Nephron (organoid): ENCODE measurements at regions not wholly inside any gene's neighbourhood (a gene's known extent, or its start where the extent isn't known, plus 50 kb on each side); places are given as distances from the start of the nearest gene placed in this dataset.

Experiments used
- H3K27ac Mint-ChIP-seq, 3 experiments: 2 replicates each; pipeline ENCODE4 v1.8.0; 2020; ENCODE audit warnings: mixed read lengths in 3 of 3, mild to moderate bottlenecking in 2 of 3, moderate library complexity in 1 of 3
- H3K27me3 Mint-ChIP-seq: 2 replicates; pipeline ENCODE4 v1.8.0; 2021; ENCODE audit warnings: low read depth, mild to moderate bottlenecking, moderate library complexity, mixed read lengths
- H3K36me3 Mint-ChIP-seq: 2 replicates; pipeline ENCODE4 v1.8.0; 2020; ENCODE audit warnings: low read depth, mixed read lengths
- H3K4me1 Mint-ChIP-seq: 2 replicates; pipeline ENCODE4 v1.8.0; 2020; ENCODE audit warnings: mixed read lengths
- H3K4me3 Mint-ChIP-seq, 3 experiments: 2 replicates each; pipeline ENCODE4 v1.8.0; 2020; ENCODE audit warnings: mild to moderate bottlenecking in 3 of 3, mixed read lengths in 3 of 3, moderate library complexity in 2 of 3
- H3K9me3 Mint-ChIP-seq: 2 replicates; pipeline ENCODE4 v1.8.0; 2020; ENCODE audit warnings: mixed read lengths
- CTCF ChIP-seq, 3 experiments: fragments of 200-600 bp; sonication (generic); IDR thresholded peaks; one replicate each; pipeline ENCODE4 v1.5.0; 2021; ENCODE audit warnings: antibody characterized with exemption in 3 of 3; ENCODE audit not compliant: unreplicated experiment in 3 of 3

- TF ChIP-seq CTCF (IDR thresholded peaks at IDR 0.05; ENCODE audit: unreplicated experiment in 3 of 3) = no peak
- Mint-ChIP-seq H3K4me1 (peaks cover 17% of the 10 kb centered on the region), H3K27ac (peak overlapping the region in 2 of 3 experiments; percentile 16 to 21), H3K27me3 (peaks cover 10% of the 10 kb centered on the region), H3K36me3 (no peaks in the 10 kb centered on the region), H3K9me3 (no peaks in the 10 kb centered on the region), H3K4me3 (no peak overlapping the region)
These were observed 180.1 kb downstream of the MACROH2A1 start for GRCh38 chr5:135218790-135219568.

- no peak for TF ChIP-seq CTCF (IDR thresholded peaks at IDR 0.05; ENCODE audit: unreplicated experiment in 3 of 3)
- no peak overlapping the region for H3K4me3 Mint-ChIP-seq
- H3K27ac Mint-ChIP-seq = peak overlapping the region in 1 of 3 experiments; percentile 21
- H3K27me3 Mint-ChIP-seq = peaks cover 14% of the 10 kb centered on the region
- H3K9me3 Mint-ChIP-seq = no peaks in the 10 kb centered on the region
- peaks cover 16% of the 10 kb centered on the region for H3K4me1 Mint-ChIP-seq
- H3K36me3 Mint-ChIP-seq = no peaks in the 10 kb centered on the region
These were observed 180.6 kb downstream of the MACROH2A1 start for GRCh38 chr5:135218486-135218755.

GRCh38 chr5:135217669-135218485 is 181.2 kb downstream of the MACROH2A1 start:
- no peaks in the 10 kb centered on the region for H3K9me3 Mint-ChIP-seq
- H3K36me3 Mint-ChIP-seq = no peaks in the 10 kb centered on the region
- H3K27ac Mint-ChIP-seq = no peak overlapping the region
- H3K4me3 Mint-ChIP-seq = no peak overlapping the region
- H3K4me1 Mint-ChIP-seq = peaks cover 16% of the 10 kb centered on the region
- H3K27me3 Mint-ChIP-seq = peaks cover 17% of the 10 kb centered on the region
- TF ChIP-seq CTCF (IDR thresholded peaks at IDR 0.05; ENCODE audit: unreplicated experiment in 3 of 3) = no peak

GRCh38 chr5:135216471-135217343 is 182.3 kb downstream of the MACROH2A1 start:
- Mint-ChIP-seq H3K4me3 (no peak overlapping the region), H3K4me1 (peaks cover 25% of the 10 kb centered on the region), H3K9me3 (no peaks in the 10 kb centered on the region), H3K36me3 (no peaks in the 10 kb centered on the region), H3K27me3 (peaks cover 17% of the 10 kb centered on the region), H3K27ac (no peak overlapping the region)
- TF ChIP-seq CTCF (IDR thresholded peaks at IDR 0.05; ENCODE audit: unreplicated experiment in 3 of 3) = no peak

- no peaks in the 10 kb centered on the region for H3K36me3 Mint-ChIP-seq
- H3K4me1 Mint-ChIP-seq = peaks cover 34% of the 10 kb centered on the region
- H3K4me3 Mint-ChIP-seq = no peak overlapping the region
- TF ChIP-seq CTCF (IDR thresholded peaks at IDR 0.05; ENCODE audit: unreplicated experiment in 3 of 3) = no peak
- no peak overlapping the region for H3K27ac Mint-ChIP-seq
- no peaks in the 10 kb centered on the region for H3K9me3 Mint-ChIP-seq
- peaks cover 17% of the 10 kb centered on the region for H3K27me3 Mint-ChIP-seq
These were observed 181.8 kb upstream of the PITX1 start for GRCh38 chr5:135215617-135216470.
